DOHH2 (cell line): ENCODE measurements at regions not wholly inside any gene's neighbourhood (a gene's known extent, or its start where the extent isn't known, plus 50 kb on each side); places are given as distances from the start of the nearest gene placed in this dataset.

Source experiments
- H3F3A ChIP-seq: fragments of 200-600 bp; sonication (generic), shearing (Covaris generic); 2 replicates; pipeline ENCODE4 v1.6.0; 2016; ENCODE audit warnings: antibody characterized with exemption, mild to moderate bottlenecking; ENCODE audit not compliant: control insufficient read depth, insufficient read depth
- H3K27ac ChIP-seq: fragments of 200-600 bp; sonication (generic); 2 replicates; pipeline ENCODE4 v1.5.1; 2014; ENCODE audit warnings: low read depth, mild to moderate bottlenecking, low read length, moderate library complexity
- H3K27me3 ChIP-seq: fragments of 200-600 bp; sonication (generic); 2 replicates; pipeline ENCODE4 v1.6.1; 2014; ENCODE audit warnings: mild to moderate bottlenecking, low read length, mixed read lengths; ENCODE audit not compliant: control insufficient read depth
- H3K36me3 ChIP-seq: fragments of 200-600 bp; sonication (generic); 2 replicates; pipeline ENCODE4 v1.6.1; 2014; ENCODE audit warnings: mild to moderate bottlenecking, low read length, moderate library complexity, mixed read lengths; ENCODE audit not compliant: control insufficient read depth
- H3K4me1 ChIP-seq: fragments of 200-600 bp; sonication (generic); 2 replicates; pipeline ENCODE4 v1.6.1; 2014; ENCODE audit warnings: mild to moderate bottlenecking, low read length, mixed read lengths; ENCODE audit not compliant: control insufficient read depth
- H3K4me2 ChIP-seq: fragments of 200-600 bp; sonication (generic); 2 replicates; pipeline ENCODE4 v1.6.0; 2014; ENCODE audit warnings: mild to moderate bottlenecking, low read length, moderate library complexity
- H3K4me3 ChIP-seq: fragments of 200-600 bp; sonication (generic); 2 replicates; pipeline ENCODE4 v1.5.1; 2014; ENCODE audit warnings: mild to moderate bottlenecking, low read length, mixed read lengths
- H3K79me2 ChIP-seq: fragments of 200-600 bp; sonication (generic); 2 replicates; pipeline ENCODE4 v1.6.1; 2014; ENCODE audit warnings: mild to moderate bottlenecking, low read length, mixed read lengths; ENCODE audit not compliant: control insufficient read depth
- H3K9me2 ChIP-seq: fragments of 200-600 bp; sonication (generic); replicated peaks from 2 replicates; pipeline ENCODE4 v1.6.1; 2014; ENCODE audit warnings: mild to moderate bottlenecking, low read length, mixed read lengths; ENCODE audit not compliant: control insufficient read depth
- H3K9me3 ChIP-seq: fragments of 200-600 bp; sonication (generic); 2 replicates; pipeline ENCODE4 v1.6.1; 2014; ENCODE audit warnings: antibody characterized with exemption, low read length, mixed read lengths; ENCODE audit not compliant: control insufficient read depth, insufficient read depth
- H4K20me1 ChIP-seq: fragments of 200-600 bp; sonication (generic); 2 replicates; pipeline ENCODE4 v1.6.0; 2014; ENCODE audit warnings: low read depth, mild to moderate bottlenecking, antibody characterized with exemption, low read length, moderate library complexity; ENCODE audit not compliant: control insufficient read depth, insufficient read depth
- CTCF ChIP-seq: fragments of 200-600 bp; sonication (generic); IDR thresholded peaks from one replicate; pipeline ENCODE4 v1.5.1; 2014; ENCODE audit warnings: antibody characterized with exemption, mild to moderate bottlenecking, low read depth, low read length; ENCODE audit not compliant: poor library complexity, severe bottlenecking
- EZH2phosphoT487 ChIP-seq: fragments of 200-600 bp; sonication (generic); IDR thresholded peaks from 2 replicates; pipeline ENCODE4 v1.6.1; 2017; ENCODE audit warnings: borderline replicate concordance, mild to moderate bottlenecking, antibody characterized with exemption, low read length, moderate library complexity, mixed read lengths

DNA sequence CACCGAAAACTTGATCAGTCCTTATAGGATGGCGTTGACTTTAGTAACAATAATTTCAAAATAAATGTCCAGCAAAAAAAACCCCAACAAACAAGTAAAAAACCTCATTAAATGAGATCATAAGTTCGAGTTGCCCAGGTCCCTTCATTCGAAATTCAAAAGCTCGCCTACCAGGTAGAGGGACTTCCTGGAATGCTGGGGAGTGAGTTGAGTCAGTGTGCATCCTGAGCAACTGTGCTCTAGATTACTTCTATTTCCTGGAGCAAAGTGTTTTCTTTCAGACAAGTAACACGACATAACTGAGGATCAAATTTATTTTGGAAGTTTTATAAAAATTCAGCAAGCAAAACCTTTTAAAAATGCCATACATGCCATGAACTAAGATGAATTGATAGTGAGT lies 511.9 kb upstream of the CITED2 start:
- Histone ChIP-seq H3K79me2 (no peaks in the 10 kb centered on the region), H3F3A (no peaks in the 10 kb centered on the region), H3K27ac (no peak overlapping the region), H3K4me3 (no peak overlapping the region), H4K20me1 (no peaks in the 10 kb centered on the region), H3K4me2 (no peak overlapping the region), H3K9me2 (no peaks in the 10 kb centered on the region), H3K36me3 (no peaks in the 10 kb centered on the region), H3K27me3 (no peaks in the 10 kb centered on the region), H3K9me3 (no peaks in the 10 kb centered on the region), H3K4me1 (no peaks in the 10 kb centered on the region)
- TF ChIP-seq CTCF (no peak), EZH2phosphoT487 (no peak)

GRCh38 chr6:139885909-139886308 lies 511.5 kb upstream of the CITED2 start:
- TF ChIP-seq EZH2phosphoT487 (no peak), CTCF (no peak)
- no peak overlapping the region for H3K4me2 ChIP-seq
- H3K4me3 ChIP-seq: no peak overlapping the region
- no peaks in the 10 kb centered on the region for H3K79me2 ChIP-seq
- no peaks in the 10 kb centered on the region for H3K9me2 ChIP-seq
- no peaks in the 10 kb centered on the region for H3K36me3 ChIP-seq
- no peak overlapping the region for H3K27ac ChIP-seq
- no peaks in the 10 kb centered on the region for H3F3A ChIP-seq
- no peaks in the 10 kb centered on the region for H4K20me1 ChIP-seq
- H3K9me3 ChIP-seq: no peaks in the 10 kb centered on the region
- no peaks in the 10 kb centered on the region for H3K27me3 ChIP-seq
- H3K4me1 ChIP-seq: no peaks in the 10 kb centered on the region

GRCh38 chr6:139883776-139884175 lies 509.3 kb upstream of the CITED2 start:
- H3K9me3 ChIP-seq: no peaks in the 10 kb centered on the region

More at GRCh38 chr6:139883776-139884175, 509.3 kb upstream of the CITED2 start:
- Histone ChIP-seq H3K4me2 (no peak overlapping the region), H3F3A (no peaks in the 10 kb centered on the region), H3K27ac (no peak overlapping the region), H3K27me3 (no peaks in the 10 kb centered on the region), H3K79me2 (no peaks in the 10 kb centered on the region), H4K20me1 (no peaks in the 10 kb centered on the region), H3K9me2 (no peaks in the 10 kb centered on the region), H3K4me1 (no peaks in the 10 kb centered on the region), H3K4me3 (no peak overlapping the region), H3K36me3 (no peaks in the 10 kb centered on the region)
- TF ChIP-seq EZH2phosphoT487 (no peak), CTCF (no peak)
